ENCODE measurements at regions not wholly inside any gene's neighbourhood (a gene's known extent, or its start where the extent isn't known, plus 50 kb on each side); places are given as distances from the start of the nearest gene placed in this dataset.

- no peak for TF ChIP-seq RAD21 (IDR thresholded peaks at IDR 0.05; ENCODE audit: low read length)
- no peak for TF ChIP-seq POLR2A (IDR thresholded peaks at IDR 0.05; ENCODE audit: low read depth, low read length)
Observed at GRCh38 chr3:147139341-147139740, 267.0 kb downstream of the ZIC4 start.
